ENCODE measurements at regions not wholly inside any gene's neighbourhood (a gene's known extent, or its start where the extent isn't known, plus 50 kb on each side); places are given as distances from the start of the nearest gene placed in this dataset.

DNA sequence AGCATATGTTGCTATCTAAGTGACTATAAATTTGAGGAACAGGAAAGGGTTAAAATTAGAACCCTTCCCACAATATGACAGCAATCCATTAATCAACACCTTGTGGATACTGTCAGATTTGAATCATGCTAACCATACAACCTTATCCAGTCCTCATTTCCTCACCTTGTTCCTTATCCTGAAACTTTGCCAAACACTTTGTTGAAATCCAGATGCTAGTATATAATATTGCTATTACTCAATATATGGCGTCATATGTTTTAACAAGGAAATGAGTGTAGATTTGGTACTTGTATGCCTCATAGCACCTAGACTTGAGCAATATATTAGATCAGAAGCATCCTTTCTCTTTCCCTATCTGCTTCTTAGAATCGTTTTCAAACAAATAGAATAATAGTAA, 66.3 kb upstream of the SLC25A13 start:
- H3K9me2 ChIP-seq (ENCODE audit: low read depth, low read length) = no peaks in the 10 kb centered on the region
- H3K4me1 ChIP-seq (ENCODE audit: insufficient read depth, low read length, severe bottlenecking) = no peaks in the 10 kb centered on the region
- H3K9ac ChIP-seq (ENCODE audit: low read length) = no peak overlapping the region
- H3K4me3 ChIP-seq (ENCODE audit: low read depth, low read length, poor library complexity, severe bottlenecking) = no peak overlapping the region
- no peaks in the 10 kb centered on the region for H3K79me2 ChIP-seq (ENCODE audit: insufficient read depth, low read length)
- H3F3A ChIP-seq (ENCODE audit: insufficient read depth, low read length) = no peaks in the 10 kb centered on the region
- TF ChIP-seq CTCF (IDR thresholded peaks at IDR 0.05; ENCODE audit: low read length) = no peak
- TF ChIP-seq EZH2 (IDR thresholded peaks at IDR 0.05; ENCODE audit: borderline replicate concordance, low read length) = no peak
- H2AFZ ChIP-seq (ENCODE audit: low read length) = no peak overlapping the region
- no peaks in the 10 kb centered on the region for H3K27me3 ChIP-seq (ENCODE audit: insufficient read depth, low read length)
- H3K36me3 ChIP-seq (ENCODE audit: insufficient read depth, low read length) = no peaks in the 10 kb centered on the region
- H3K27ac ChIP-seq (ENCODE audit: low read depth, low read length, poor library complexity, severe bottlenecking) = no peak overlapping the region
- no peaks in the 10 kb centered on the region for H3K9me3 ChIP-seq (ENCODE audit: low read length)
- no peak overlapping the region for H3K4me2 ChIP-seq (ENCODE audit: low read length)
- no peaks in the 10 kb centered on the region for H4K20me1 ChIP-seq (ENCODE audit: insufficient read depth, low read length)

GRCh38 chr7:96380111-96380512, 58.2 kb upstream of the SLC25A13 start:
- TF ChIP-seq CTCF (IDR thresholded peaks at IDR 0.05; ENCODE audit: low read length) (no peak), EZH2 (IDR thresholded peaks at IDR 0.05; ENCODE audit: borderline replicate concordance, low read length) (no peak)
- no peak overlapping the region for H3K27ac ChIP-seq (ENCODE audit: low read depth, low read length, poor library complexity, severe bottlenecking)
- H3K4me3 ChIP-seq (ENCODE audit: low read depth, low read length, poor library complexity, severe bottlenecking) = no peak overlapping the region
- no peaks in the 10 kb centered on the region for H3K9me2 ChIP-seq (ENCODE audit: low read depth, low read length)
- no peaks in the 10 kb centered on the region for H3K9me3 ChIP-seq (ENCODE audit: low read length)
- no peaks in the 10 kb centered on the region for H3K27me3 ChIP-seq (ENCODE audit: insufficient read depth, low read length)
- no peak overlapping the region for H3K4me2 ChIP-seq (ENCODE audit: low read length)
- H3K9ac ChIP-seq (ENCODE audit: low read length) = no peak overlapping the region
- H3K4me1 ChIP-seq (ENCODE audit: insufficient read depth, low read length, severe bottlenecking) = no peaks in the 10 kb centered on the region
- no peaks in the 10 kb centered on the region for H3K36me3 ChIP-seq (ENCODE audit: insufficient read depth, low read length)
- no peaks in the 10 kb centered on the region for H3K79me2 ChIP-seq (ENCODE audit: insufficient read depth, low read length)
- no peaks in the 10 kb centered on the region for H3F3A ChIP-seq (ENCODE audit: insufficient read depth, low read length)
- H4K20me1 ChIP-seq (ENCODE audit: insufficient read depth, low read length) = no peaks in the 10 kb centered on the region
- H2AFZ ChIP-seq (ENCODE audit: low read length) = no peak overlapping the region

GRCh38 chr7:96377399-96377798, 55.5 kb upstream of the SLC25A13 start:
- H3K79me2 ChIP-seq (ENCODE audit: insufficient read depth, low read length) = no peaks in the 10 kb centered on the region
- no peak overlapping the region for H3K4me2 ChIP-seq (ENCODE audit: low read length)
- H3K36me3 ChIP-seq (ENCODE audit: insufficient read depth, low read length) = no peaks in the 10 kb centered on the region

More at GRCh38 chr7:96377399-96377798, 55.5 kb upstream of the SLC25A13 start:
- Histone ChIP-seq H3K9ac (ENCODE audit: low read length) (no peak overlapping the region), H2AFZ (ENCODE audit: low read length) (no peak overlapping the region), H3K4me3 (ENCODE audit: low read depth, low read length, poor library complexity, severe bottlenecking) (no peak overlapping the region), H3K27me3 (ENCODE audit: insufficient read depth, low read length) (no peaks in the 10 kb centered on the region), H3F3A (ENCODE audit: insufficient read depth, low read length) (no peaks in the 10 kb centered on the region), H3K9me3 (ENCODE audit: low read length) (no peaks in the 10 kb centered on the region), H4K20me1 (ENCODE audit: insufficient read depth, low read length) (no peaks in the 10 kb centered on the region), H3K27ac (ENCODE audit: low read depth, low read length, poor library complexity, severe bottlenecking) (no peak overlapping the region), H3K4me1 (ENCODE audit: insufficient read depth, low read length, severe bottlenecking) (no peaks in the 10 kb centered on the region), H3K9me2 (ENCODE audit: low read depth, low read length) (no peaks in the 10 kb centered on the region)
- TF ChIP-seq EZH2 (IDR thresholded peaks at IDR 0.05; ENCODE audit: borderline replicate concordance, low read length) (no peak), CTCF (IDR thresholded peaks at IDR 0.05; ENCODE audit: low read length) (no peak)

Data from OCI-LY1 (cell line).